T47D (cell line): ENCODE measurements at regions not wholly inside any gene's neighbourhood (a gene's known extent, or its start where the extent isn't known, plus 50 kb on each side); places are given as distances from the start of the nearest gene placed in this dataset.

Experiments used
- DNase-seq, 2 experiments: peaks; one replicate each; pipeline versions ENCODE4 v3.0.0 to v3.0.0-alpha.2; 2011 to 2012; ENCODE audit warnings: low read depth in 1 of 2, low spot score in 1 of 2
- JUND ChIP-seq: IDR thresholded peaks from 2 replicates; pipeline ENCODE4 v1.6.1; 2012; ENCODE audit warnings: low read depth
- in situ Hi-C: cut with HindIII; loops from 2 replicates; pipeline ENCODE4 v1.10.0; 2016; ENCODE audit warnings: low sequenced_read_pairs, low pct_unique_long_range_greater_than_20kb

- DNase-seq, result no peak
- TF ChIP-seq JUND, result no peak
- in situ Hi-C loops, result no loop called here
These were observed 111.9 kb upstream of the C21orf91 start for GRCh38 chr21:17931080-17931479.

- in situ Hi-C loops, result no loop called here
- TF ChIP-seq JUND, result no peak
- no peak for DNase-seq
These were observed 110.9 kb upstream of the C21orf91 start for GRCh38 chr21:17930093-17930492.

- in situ Hi-C loops, result no loop called here
- TF ChIP-seq JUND, result no peak
- no peak for DNase-seq
These were observed 110.4 kb upstream of the C21orf91 start for GRCh38 chr21:17929510-17929909.

- in situ Hi-C loops, result no loop called here
- peak; percentile 17 to 59 for DNase-seq
- no peak for TF ChIP-seq JUND
These were observed 106.7 kb upstream of the C21orf91 start for GRCh38 chr21:17925899-17926298.

- peak; percentile 44 to 81 for DNase-seq
- TF ChIP-seq JUND, result no peak
- in situ Hi-C loops, result no loop called here
These were observed 105.9 kb upstream of the C21orf91 start for GRCh38 chr21:17925000-17925610.

GRCh38 chr21:17921579-17922530, 102.7 kb upstream of the C21orf91 start:
- TF ChIP-seq JUND, result no peak
- in situ Hi-C loops, result no loop called here
- DNase-seq, result no peak

- TF ChIP-seq JUND, result no peak
- DNase-seq, result no peak
- in situ Hi-C loops, result no loop called here
These were observed 96.8 kb upstream of the C21orf91 start for GRCh38 chr21:17915976-17916375.

- TF ChIP-seq JUND, result no peak
- in situ Hi-C loops, result no loop called here
- no peak for DNase-seq
These were observed 92.5 kb upstream of the C21orf91 start for GRCh38 chr21:17911628-17912027.

GRCh38 chr21:17903929-17904639, 84.9 kb upstream of the C21orf91 start:
- in situ Hi-C loops, result no loop called here
- TF ChIP-seq JUND, result no peak
- no peak for DNase-seq

GRCh38 chr21:17903029-17903806, 84.1 kb upstream of the C21orf91 start:
- TF ChIP-seq JUND, result no peak
- DNase-seq, result peak; percentile 19 to 44
- in situ Hi-C loops, result no loop called here

GRCh38 chr21:17901458-17902079, 82.4 kb upstream of the C21orf91 start:
- no peak for DNase-seq
- in situ Hi-C loops, result no loop called here
- no peak for TF ChIP-seq JUND

- in situ Hi-C loops, result no loop called here
- DNase-seq, result no peak
- no peak for TF ChIP-seq JUND
These were observed 81.8 kb upstream of the C21orf91 start for GRCh38 chr21:17900990-17901385.
